ENCODE measurements at regions not wholly inside any gene's neighbourhood (a gene's known extent, or its start where the extent isn't known, plus 50 kb on each side); places are given as distances from the start of the nearest gene placed in this dataset.

DNA sequence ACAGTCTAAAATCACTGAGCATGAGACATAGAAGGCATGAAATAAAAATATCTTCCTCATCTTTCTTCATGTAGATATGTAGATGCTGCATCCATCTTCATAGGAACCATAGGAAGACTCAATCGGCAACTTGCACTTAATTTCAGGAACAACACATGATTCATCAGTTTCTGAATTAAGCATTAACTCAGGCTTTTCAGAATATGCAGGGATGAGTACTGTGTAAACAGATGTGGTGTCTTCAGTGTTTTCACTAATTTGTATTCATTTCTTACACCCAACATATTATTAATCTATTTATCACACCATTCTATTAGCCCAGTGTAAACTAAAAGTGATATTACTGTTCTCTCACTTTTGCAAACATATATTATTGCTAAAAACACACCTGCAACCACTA, 305.9 kb upstream of the DAB2 start:
- Histone ChIP-seq H3K4me1 (no peaks in the 10 kb centered on the region; the same call in 1 of the 2 replicates), H3K4me3 (no peak overlapping the region), H3K9me3 (no peaks in the 10 kb centered on the region), H3K36me3 (replicated peaks) (no peaks in the 10 kb centered on the region), H3K27me3 (ENCODE audit: low read depth) (no peaks in the 10 kb centered on the region)
- in situ Hi-C loops (cut with MboI; ENCODE audit: low sequenced_read_pairs): no loop called here
- no peak for DNase-seq (ENCODE audit: low spot score in 2 of 2)

DNA sequence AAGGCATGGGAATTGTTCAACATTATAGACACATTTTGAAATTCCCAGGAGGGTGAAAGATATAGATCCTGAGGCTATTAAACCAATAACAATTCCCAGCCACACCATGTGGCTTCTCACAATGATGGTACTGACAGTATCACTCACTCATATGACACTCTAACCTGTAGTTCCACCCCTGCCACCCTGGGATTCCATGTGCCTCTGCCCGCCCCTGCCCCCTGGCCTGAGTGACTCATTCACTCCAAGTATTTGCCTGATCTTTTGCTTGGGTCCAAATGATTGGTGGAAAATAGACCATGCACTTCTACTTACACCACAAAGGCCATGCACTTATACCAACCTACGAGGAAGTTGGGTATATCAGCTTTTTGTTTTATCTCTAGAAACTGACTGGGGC, 305.2 kb upstream of the DAB2 start:
- no peaks in the 10 kb centered on the region for H3K9me3 ChIP-seq
- H3K36me3 ChIP-seq (replicated peaks): no peaks in the 10 kb centered on the region
- in situ Hi-C loops (cut with MboI; ENCODE audit: low sequenced_read_pairs): no loop called here
- H3K27me3 ChIP-seq (ENCODE audit: low read depth): no peaks in the 10 kb centered on the region
- no peaks in the 10 kb centered on the region; the same call in 1 of the 2 replicates for H3K4me1 ChIP-seq
- no peak overlapping the region for H3K4me3 ChIP-seq
- no peak for DNase-seq (ENCODE audit: low spot score in 2 of 2)

DNA sequence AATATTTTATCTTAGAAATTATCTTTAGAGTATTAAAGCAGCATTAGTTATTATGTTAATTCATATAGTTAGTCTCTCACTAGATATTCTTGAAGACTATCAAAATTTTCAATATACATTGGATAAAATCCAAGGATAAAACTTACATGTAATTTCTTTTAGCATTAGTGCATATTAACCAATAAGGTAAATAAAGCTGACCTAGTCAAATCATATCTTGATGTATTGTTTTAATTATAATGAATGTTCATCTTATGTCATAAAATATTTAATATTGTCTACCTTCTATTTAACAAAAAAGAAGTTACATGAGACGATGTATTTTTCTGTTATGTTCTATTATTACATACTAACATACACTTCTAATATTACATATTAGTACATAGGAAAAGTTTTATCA, 301.7 kb upstream of the DAB2 start:
- no peak for DNase-seq (ENCODE audit: low spot score in 2 of 2)
- H3K36me3 ChIP-seq (replicated peaks): no peaks in the 10 kb centered on the region
- no peak overlapping the region for H3K4me3 ChIP-seq
- H3K9me3 ChIP-seq: no peaks in the 10 kb centered on the region
- in situ Hi-C loops (cut with MboI; ENCODE audit: low sequenced_read_pairs): no loop called here
- no peaks in the 10 kb centered on the region for H3K4me1 ChIP-seq
- no peaks in the 10 kb centered on the region for H3K27me3 ChIP-seq (ENCODE audit: low read depth)

DNA sequence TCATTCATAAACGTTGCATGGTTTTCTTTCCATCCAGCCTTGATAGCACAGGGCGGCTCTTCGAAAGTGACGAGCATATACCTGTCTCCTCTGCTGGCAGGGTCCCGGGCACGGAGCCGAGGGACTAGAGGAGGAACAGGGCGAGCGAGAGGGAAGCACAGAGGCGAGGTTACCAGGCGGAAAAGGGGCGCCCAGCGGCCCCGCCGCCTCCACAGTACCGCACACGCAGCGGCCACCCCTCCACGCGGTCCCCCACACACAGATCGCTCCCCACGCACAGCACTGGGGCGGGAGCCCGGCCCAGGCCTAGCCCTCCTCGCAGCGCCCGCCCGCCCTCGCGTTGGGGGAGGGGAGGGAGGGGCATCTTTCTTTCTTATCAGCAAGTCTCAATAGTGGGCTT, 296.6 kb upstream of the DAB2 start:
- no peaks in the 10 kb centered on the region for H3K9me3 ChIP-seq
- no peak overlapping the region for H3K4me3 ChIP-seq
- peaks cover 3% of the 10 kb centered on the region; the same call in 1 of the 2 replicates for H3K4me1 ChIP-seq
- no peaks in the 10 kb centered on the region for H3K27me3 ChIP-seq (ENCODE audit: low read depth)
- H3K36me3 ChIP-seq (replicated peaks): no peaks in the 10 kb centered on the region
- in situ Hi-C loops (cut with MboI; ENCODE audit: low sequenced_read_pairs): loop anchor here (25.0 kb wide), 2 partner anchors 966 to 1166 kb away; partner anchors contain the start of gene PTGER4
- DNase-seq (ENCODE audit: low spot score in 2 of 2): no peak

DNA sequence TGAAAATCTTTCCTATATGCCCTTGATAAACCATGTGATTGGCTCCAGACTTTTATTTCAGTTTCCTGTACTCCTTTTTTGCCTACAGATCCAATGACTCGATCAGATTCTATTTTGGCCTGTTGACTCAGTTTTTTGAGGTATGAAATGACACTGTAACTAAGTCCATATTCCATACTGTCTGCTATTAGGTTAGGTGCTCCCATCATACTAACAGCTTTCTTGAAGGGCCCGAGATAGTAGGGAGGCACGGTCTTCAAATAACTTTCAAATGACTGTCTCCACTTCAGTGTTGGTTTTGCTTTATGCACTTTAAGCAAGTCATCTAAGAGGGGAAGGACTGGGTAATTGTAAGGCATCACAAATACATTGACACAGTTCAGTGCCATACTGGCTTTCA, 295.4 kb upstream of the DAB2 start:
- Histone ChIP-seq H3K36me3 (replicated peaks) (no peaks in the 10 kb centered on the region), H3K9me3 (no peaks in the 10 kb centered on the region), H3K27me3 (ENCODE audit: low read depth) (no peaks in the 10 kb centered on the region), H3K4me1 (peaks cover 3% of the 10 kb centered on the region; the same call in 1 of the 2 replicates), H3K4me3 (no peak overlapping the region)
- no peak for DNase-seq (ENCODE audit: low spot score in 2 of 2)
- in situ Hi-C loops (cut with MboI; ENCODE audit: low sequenced_read_pairs): loop anchor here (25.0 kb wide), 2 partner anchors 967 to 1167 kb away; partner anchors contain the start of gene PTGER4

DNA sequence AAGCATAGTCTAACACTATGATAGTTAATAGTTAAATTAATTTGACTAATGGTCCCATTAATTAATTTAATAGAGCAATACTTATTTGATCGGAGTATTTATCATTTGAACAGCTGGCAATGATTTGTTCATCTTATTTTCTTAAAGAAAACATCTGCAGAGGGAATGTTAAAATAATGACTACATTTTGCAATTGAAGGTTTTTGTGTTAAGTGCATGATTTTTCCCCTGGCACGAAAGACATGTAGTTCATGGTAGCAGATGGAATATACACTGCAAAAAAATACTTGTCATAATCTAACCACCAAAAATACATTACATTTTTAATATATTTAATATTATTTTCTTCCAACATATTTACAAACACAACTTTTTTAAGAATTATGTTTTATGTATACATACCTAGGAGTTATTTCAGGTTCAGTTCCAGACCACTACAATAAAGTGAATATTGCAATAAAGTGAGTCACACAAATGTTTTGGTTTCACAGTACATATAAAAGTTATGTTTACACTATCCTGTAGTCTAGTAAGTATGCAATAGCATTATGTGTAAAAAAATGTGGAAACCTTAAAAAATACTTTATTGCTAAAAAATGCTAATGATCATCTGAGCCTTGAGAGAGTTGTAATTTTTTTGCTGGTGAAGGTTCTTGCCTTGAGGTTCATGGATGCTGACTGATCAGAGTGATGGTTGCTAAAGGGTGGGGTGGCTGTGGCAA, 292.6 kb upstream of the DAB2 start:
- H3K27me3 ChIP-seq (ENCODE audit: low read depth): no peaks in the 10 kb centered on the region
- H3K36me3 ChIP-seq (replicated peaks): no peaks in the 10 kb centered on the region
- peaks cover 3% of the 10 kb centered on the region for H3K4me1 ChIP-seq
- in situ Hi-C loops (cut with MboI; ENCODE audit: low sequenced_read_pairs): loop anchor here (25.0 kb wide), 2 partner anchors 970 to 1170 kb away; partner anchors contain the start of gene PTGER4
- no peak overlapping the region for H3K4me3 ChIP-seq
- H3K9me3 ChIP-seq: no peaks in the 10 kb centered on the region
- no peak for DNase-seq (ENCODE audit: low spot score in 2 of 2)

DNA sequence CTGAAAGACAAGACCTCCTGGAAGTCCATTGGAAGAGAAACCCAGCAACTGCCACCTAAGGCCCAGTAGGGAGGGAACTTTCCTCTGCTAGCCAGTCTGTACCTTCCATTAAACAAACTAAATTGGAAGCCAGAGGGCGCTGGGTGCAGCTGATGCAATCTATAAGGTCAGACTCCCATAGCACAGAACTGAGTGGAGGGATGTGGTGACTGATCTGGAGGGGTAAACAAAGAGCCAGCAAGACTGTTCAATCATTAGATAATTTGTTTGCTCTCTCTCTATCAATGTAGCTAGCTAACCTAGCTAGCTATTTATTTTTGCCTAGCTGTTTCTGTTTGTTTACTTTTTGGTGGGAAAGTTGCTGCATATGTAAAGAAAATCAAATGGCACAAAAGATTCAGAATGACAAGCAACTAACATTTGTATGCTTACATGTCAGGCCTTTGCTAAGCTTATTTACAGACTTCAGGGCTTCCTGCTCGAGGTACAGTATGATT, 291.8 kb upstream of the DAB2 start:
- Histone ChIP-seq H3K36me3 (replicated peaks) (no peaks in the 10 kb centered on the region), H3K4me1 (peaks cover 3% of the 10 kb centered on the region), H3K27me3 (ENCODE audit: low read depth) (no peaks in the 10 kb centered on the region), H3K4me3 (no peak overlapping the region), H3K9me3 (no peaks in the 10 kb centered on the region)
- in situ Hi-C loops (cut with MboI; ENCODE audit: low sequenced_read_pairs): loop anchor here (25.0 kb wide), 2 partner anchors 971 to 1171 kb away; partner anchors contain the start of gene PTGER4
- DNase-seq (ENCODE audit: low spot score in 2 of 2): peak; percentile 68 to 72

DNA sequence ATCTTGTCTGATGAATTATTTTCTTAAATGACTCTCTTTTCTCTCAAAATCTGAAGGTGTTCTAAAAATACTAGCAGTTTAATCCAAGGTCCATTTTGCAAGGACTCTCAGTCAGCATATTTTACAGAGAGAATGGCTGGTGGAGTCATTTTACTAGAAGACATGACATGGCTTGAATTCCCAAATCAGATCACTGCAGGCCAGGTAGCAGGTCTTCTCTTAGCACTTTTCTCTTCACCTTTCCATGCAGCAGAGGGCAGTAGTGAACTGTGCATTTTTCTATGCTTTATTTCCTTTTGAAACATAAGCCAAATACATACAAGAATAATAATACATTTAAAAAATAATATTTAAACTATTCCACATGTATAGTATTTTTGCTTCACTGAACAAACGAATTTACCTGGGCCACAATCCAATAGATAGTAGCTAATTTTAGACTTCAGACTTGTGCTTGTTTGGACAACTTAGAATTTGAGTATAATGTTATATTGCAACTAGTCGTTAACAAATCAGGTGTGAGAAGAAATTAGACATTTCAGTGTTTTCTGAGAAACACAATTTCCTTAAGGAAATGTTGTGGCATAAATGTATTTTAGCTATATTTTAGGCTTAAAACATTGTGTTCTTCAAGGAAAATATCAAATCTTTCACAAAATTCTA, 289.4 kb upstream of the DAB2 start:
- Histone ChIP-seq H3K4me3 (no peak overlapping the region), H3K27me3 (ENCODE audit: low read depth) (no peaks in the 10 kb centered on the region), H3K9me3 (no peaks in the 10 kb centered on the region), H3K4me1 (peaks cover 3% of the 10 kb centered on the region), H3K36me3 (replicated peaks) (no peaks in the 10 kb centered on the region)
- in situ Hi-C loops (cut with MboI; ENCODE audit: low sequenced_read_pairs): loop anchor here (25.0 kb wide), 2 partner anchors 973 to 1173 kb away; partner anchors contain the start of gene PTGER4
- peak; percentile 58 to 68 for DNase-seq (ENCODE audit: low spot score in 2 of 2)

DNA sequence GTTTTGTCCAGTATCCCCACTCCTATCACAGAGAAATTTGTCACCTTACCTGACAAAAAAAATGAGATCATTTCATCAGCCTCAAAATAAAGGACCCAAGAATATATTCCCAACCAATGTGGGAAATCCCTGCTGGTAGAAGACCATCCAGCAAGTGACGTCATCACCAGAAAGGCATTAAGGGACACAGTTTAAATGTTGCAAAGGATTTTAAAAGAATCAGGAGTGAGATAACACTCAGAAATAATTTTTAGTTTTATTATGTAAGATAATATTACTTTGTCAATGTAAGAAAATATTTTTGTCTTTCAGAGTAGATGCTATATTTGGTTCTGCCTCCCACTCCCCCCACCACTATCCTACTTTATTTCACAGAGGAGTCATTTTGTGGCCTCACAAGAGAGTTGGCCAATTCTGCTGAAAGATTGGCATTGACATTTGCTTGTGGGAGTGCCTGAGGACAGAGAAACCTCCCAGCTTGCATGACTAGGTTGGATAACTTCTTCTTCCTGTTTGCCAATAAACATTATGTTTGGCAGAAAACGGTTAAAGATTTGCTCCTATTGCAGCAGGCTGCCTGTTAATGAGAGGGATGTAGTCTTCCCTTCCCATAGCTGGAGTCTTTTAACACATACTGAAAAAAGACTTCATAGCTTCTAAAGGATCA, 288.6 kb upstream of the DAB2 start:
- no peaks in the 10 kb centered on the region for H3K9me3 ChIP-seq
- in situ Hi-C loops (cut with MboI; ENCODE audit: low sequenced_read_pairs): loop anchor here (25.0 kb wide), 2 partner anchors 974 to 1174 kb away; partner anchors contain the start of gene PTGER4
- no peaks in the 10 kb centered on the region for H3K36me3 ChIP-seq (replicated peaks)
- no peak for DNase-seq (ENCODE audit: low spot score in 2 of 2)
- peaks cover 6% of the 10 kb centered on the region for H3K4me1 ChIP-seq
- H3K27me3 ChIP-seq (ENCODE audit: low read depth): no peaks in the 10 kb centered on the region
- no peak overlapping the region for H3K4me3 ChIP-seq

DNA sequence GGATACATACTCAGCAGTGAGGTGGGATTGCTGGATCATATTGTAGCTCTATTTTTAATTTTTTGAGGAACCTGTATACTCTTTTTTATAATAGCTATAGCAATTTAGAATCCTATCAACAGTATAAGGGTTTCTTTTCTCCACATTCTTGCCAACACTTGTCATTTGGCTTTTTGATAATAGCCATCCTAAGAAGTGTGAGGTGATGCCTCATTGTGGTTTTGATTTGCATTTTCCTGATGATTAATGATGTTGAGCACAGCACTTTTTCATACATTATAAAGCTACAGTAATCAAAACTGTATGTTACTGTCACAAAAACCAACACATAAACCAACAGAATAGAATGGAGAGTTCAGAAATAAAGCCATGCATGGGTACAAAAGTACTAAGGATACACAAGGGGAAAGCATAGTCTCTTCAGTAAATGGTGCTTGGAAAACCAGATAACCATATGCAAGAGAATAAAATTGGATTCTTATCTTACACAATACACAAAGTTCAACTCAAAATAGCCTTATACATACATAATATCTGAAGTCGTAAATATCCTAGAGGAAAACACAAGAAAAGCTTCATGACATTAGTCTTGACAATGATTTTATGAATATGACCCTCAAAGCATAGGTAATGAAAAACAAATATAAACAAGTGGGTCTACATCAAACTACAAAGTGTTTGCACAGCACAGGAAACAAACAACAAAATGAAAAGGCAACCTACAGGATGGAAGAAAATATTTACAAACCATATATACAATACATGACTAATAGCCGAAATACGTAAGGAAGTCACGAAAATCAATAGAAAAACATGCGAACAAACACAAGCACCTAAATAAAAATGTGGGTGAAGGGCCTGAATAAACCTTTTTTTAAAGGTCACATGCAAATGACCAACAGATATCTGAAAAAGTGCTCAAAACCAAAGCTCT, 287.8 kb upstream of the DAB2 start:
- Histone ChIP-seq H3K36me3 (replicated peaks) (no peaks in the 10 kb centered on the region), H3K9me3 (no peaks in the 10 kb centered on the region), H3K27me3 (ENCODE audit: low read depth) (no peaks in the 10 kb centered on the region), H3K4me1 (peaks cover 6% of the 10 kb centered on the region), H3K4me3 (no peak overlapping the region)
- no peak for DNase-seq (ENCODE audit: low spot score in 2 of 2)
- in situ Hi-C loops (cut with MboI; ENCODE audit: low sequenced_read_pairs): loop anchor here (25.0 kb wide), 2 partner anchors 975 to 1175 kb away; partner anchors contain the start of gene PTGER4

DNA sequence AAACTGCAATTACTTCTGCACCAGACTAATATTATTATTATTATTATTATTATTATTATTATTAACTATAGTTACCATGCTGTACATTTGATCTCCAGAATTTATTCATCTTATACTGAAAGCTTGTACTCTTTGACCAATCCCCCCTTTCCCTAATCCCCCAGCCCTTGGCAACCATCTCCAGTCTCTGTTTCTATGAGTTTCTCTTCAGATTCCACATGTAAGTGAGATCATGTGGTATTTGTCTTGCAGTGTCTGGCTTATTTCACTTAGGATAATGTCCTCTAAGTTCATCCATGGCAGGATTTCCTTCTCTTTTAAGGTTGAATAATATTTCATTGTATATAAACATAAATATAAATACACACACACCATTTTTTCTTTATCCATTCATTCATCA, 287.0 kb upstream of the DAB2 start:
- in situ Hi-C loops (cut with MboI; ENCODE audit: low sequenced_read_pairs): loop anchor here (25.0 kb wide), 2 partner anchors 975 to 1175 kb away; partner anchors contain the start of gene PTGER4
- peaks cover 5% of the 10 kb centered on the region for H3K4me1 ChIP-seq

DNA sequence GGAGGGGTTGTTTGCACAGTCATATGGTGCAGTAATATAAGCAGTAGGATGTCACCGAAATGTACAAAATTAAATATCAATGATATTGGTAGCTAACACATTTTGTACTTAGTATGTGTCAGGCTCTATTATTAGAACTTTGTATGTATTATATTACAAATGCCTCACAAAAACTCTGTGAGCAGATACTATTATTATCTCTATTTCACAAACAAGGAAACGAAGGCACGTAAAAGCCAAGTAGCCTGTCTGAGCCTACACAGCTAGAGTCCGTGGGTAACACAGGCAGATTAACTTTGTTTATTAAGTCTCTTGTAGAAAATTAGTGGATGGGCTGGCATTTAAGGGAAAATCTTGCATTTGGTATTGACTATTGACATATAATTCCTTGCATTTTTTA, 284.3 kb upstream of the DAB2 start:
- in situ Hi-C loops (cut with MboI; ENCODE audit: low sequenced_read_pairs): loop anchor here (25.0 kb wide), 2 partner anchors 978 to 1178 kb away; partner anchors contain the start of gene PTGER4
- H3K27me3 ChIP-seq (ENCODE audit: low read depth): no peaks in the 10 kb centered on the region
- H3K9me3 ChIP-seq: no peaks in the 10 kb centered on the region
- H3K4me3 ChIP-seq: no peak overlapping the region
- no peak for DNase-seq (ENCODE audit: low spot score in 2 of 2)
- peaks cover 2% of the 10 kb centered on the region for H3K4me1 ChIP-seq
- no peaks in the 10 kb centered on the region for H3K36me3 ChIP-seq (replicated peaks)

More for the DNA sequence above, 287.0 kb upstream of the DAB2 start:
- no peak overlapping the region for H3K4me3 ChIP-seq
- H3K27me3 ChIP-seq (ENCODE audit: low read depth): no peaks in the 10 kb centered on the region
- H3K36me3 ChIP-seq (replicated peaks): no peaks in the 10 kb centered on the region
- no peaks in the 10 kb centered on the region for H3K9me3 ChIP-seq
- DNase-seq (ENCODE audit: low spot score in 2 of 2): no peak

All from HAP-1 (cell line).